Gastroesophageal sphincter (tissue), 4 donors: ENCODE measurements at regions not wholly inside any gene's neighbourhood (a gene's known extent, or its start where the extent isn't known, plus 50 kb on each side); places are given as distances from the start of the nearest gene placed in this dataset.

Source experiments
- ATAC-seq: fragments of 150-250 bp; one replicate; pipeline ENCODE4 v1.9.1; 2016; ENCODE audit warnings: mild to moderate bottlenecking, moderate library complexity
- H3K27ac ChIP-seq, 4 donors: fragments of 200-600 bp; sonication (generic) in 3 of 4; 1 replicate in 3 of 4; 2 replicates in 1 of 4; pipeline ENCODE4 v1.5.1; 2016 to 2019
- H3K27me3 ChIP-seq: fragments of 200-600 bp; sonication (generic); one replicate; pipeline ENCODE4 v1.5.1; 2019
- H3K36me3 ChIP-seq, 2 donors: fragments of 200-600 bp; sonication (generic); one replicate each; pipeline ENCODE4 v1.5.1; 2019; ENCODE audit warnings: control low read depth in 1 of 2
- H3K4me1 ChIP-seq, 3 donors: fragments of 200-600 bp; sonication (generic); 1 replicate in 2 of 3; 2 replicates in 1 of 3; pipeline ENCODE4 v1.5.1; 2016 to 2019; ENCODE audit warnings: control low read depth in 2 of 3
- H3K4me3 ChIP-seq, 2 donors: fragments of 200-600 bp; sonication (generic); one replicate each; pipeline ENCODE4 v1.5.1; 2019; ENCODE audit warnings: mild to moderate bottlenecking in 1 of 2, moderate library complexity in 1 of 2
- H3K9me3 ChIP-seq, 3 donors: fragments of 200-600 bp; sonication (generic); one replicate each; pipeline ENCODE4 v1.5.1; 2017 to 2019; ENCODE audit warnings: control low read depth in 2 of 3
- CTCF ChIP-seq, 4 experiments: fragments of 200-600 bp in 2 of 4; fragments of 450-650 bp in 2 of 4; sonication (generic) in 1 of 4; IDR thresholded peaks; one replicate each; pipeline ENCODE4 v1.5.1; 2017 to 2019; ENCODE audit warnings: antibody characterized with exemption in 4 of 4, mild to moderate bottlenecking in 2 of 4, moderate library complexity in 2 of 4
- EP300 ChIP-seq: sonication (generic); formaldehyde crosslinking; IDR thresholded peaks from one replicate; pipeline ENCODE4 v1.6.1; 2017; ENCODE audit warnings: antibody characterized with exemption, mild to moderate bottlenecking
- POLR2A ChIP-seq, 2 donors: fragments of 450-650 bp; IDR thresholded peaks; one replicate each; pipeline ENCODE4 v1.6.1; 2017; ENCODE audit warnings: antibody characterized with exemption in 2 of 2, mild to moderate bottlenecking in 2 of 2, moderate library complexity in 1 of 2
- POLR2AphosphoS5 ChIP-seq: sonication (generic); formaldehyde crosslinking; IDR thresholded peaks from one replicate; pipeline ENCODE4 v1.6.1; 2017; ENCODE audit warnings: antibody characterized with exemption
- WGBS, 2 donors: methylation state at CpG; one replicate each; pipeline ENCODE4 v1.1.5; 2018; ENCODE audit warnings: low coverage in 1 of 2; 5-methylcytosine and 5-hydroxymethylcytosine counted together

DNA sequence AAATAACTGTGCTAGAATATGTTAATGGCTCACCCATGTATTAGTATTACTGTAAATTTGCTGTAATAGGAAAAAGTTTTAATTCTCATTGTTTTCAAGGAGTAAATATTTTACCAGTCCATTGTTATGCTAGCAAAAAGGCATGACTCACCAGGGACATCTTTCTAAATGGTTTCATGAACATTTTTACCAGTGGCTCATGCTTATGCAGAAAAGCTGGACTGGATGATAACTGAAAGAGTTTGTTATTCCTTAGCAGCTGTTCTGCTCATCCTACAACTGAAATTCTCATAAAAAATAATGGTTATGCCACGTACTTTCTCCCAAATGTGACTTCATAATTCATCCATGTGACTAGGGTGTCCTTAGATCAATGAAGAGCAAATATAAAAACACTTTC is 111.9 kb upstream of the PCDH18 start:
- Histone ChIP-seq H3K4me1 (no peaks in the 10 kb centered on the region), H3K9me3 (no peaks in the 10 kb centered on the region), H3K27ac (no peak overlapping the region), H3K36me3 (no peaks in the 10 kb centered on the region), H3K4me3 (no peak overlapping the region), H3K27me3 (no peaks in the 10 kb centered on the region)
- no peak for TF ChIP-seq POLR2AphosphoS5
- no peak for TF ChIP-seq CTCF (IDR thresholded peaks at IDR 0.05)
- TF ChIP-seq EP300 = no peak
- no peak for TF ChIP-seq POLR2A (IDR thresholded peaks at IDR 0.05)
- WGBS, 2 donors = 33 to 80% methylated on average over 1 of the region's 1 CpG
- no peak for ATAC-seq

DNA sequence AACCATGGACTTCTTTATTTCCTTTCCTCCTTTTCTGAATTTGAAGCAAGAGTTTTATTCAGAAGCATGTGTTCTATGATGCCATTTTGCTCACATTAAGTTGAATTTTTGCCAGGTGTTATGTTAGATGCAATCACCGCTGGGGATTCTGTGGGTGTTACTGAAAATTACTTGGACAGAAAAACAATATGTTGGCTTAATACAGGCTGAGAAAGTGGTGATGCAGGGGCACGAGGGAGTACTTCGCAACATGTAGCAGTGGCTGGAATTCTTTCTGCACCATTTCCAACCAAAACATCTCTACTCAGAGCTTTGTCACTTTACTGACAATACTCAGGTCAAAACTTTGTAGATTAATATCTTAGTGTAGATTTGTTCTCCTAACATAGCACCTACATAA is 109.2 kb upstream of the PCDH18 start:
- Histone ChIP-seq H3K27me3 (no peaks in the 10 kb centered on the region), H3K9me3 (no peaks in the 10 kb centered on the region), H3K4me1 (no peaks in the 10 kb centered on the region), H3K36me3 (no peaks in the 10 kb centered on the region), H3K4me3 (no peak overlapping the region), H3K27ac (no peak overlapping the region)
- WGBS, 2 donors = 55% methylated on average over 3 of the region's 3 CpGs; no CpG with 5 or more reads in 1 of the 2 donors
- TF ChIP-seq POLR2AphosphoS5 = no peak
- TF ChIP-seq CTCF (IDR thresholded peaks at IDR 0.05) = no peak
- TF ChIP-seq EP300 = no peak
- no peak for TF ChIP-seq POLR2A (IDR thresholded peaks at IDR 0.05)
- ATAC-seq = peak; percentile 62

- Histone ChIP-seq H3K4me3 (no peak overlapping the region), H3K27me3 (no peaks in the 10 kb centered on the region), H3K27ac (no peak overlapping the region), H3K4me1 (peaks cover 0 to 5% (median 0%) of the 10 kb centered on the region in 3 donors), H3K36me3 (no peaks in the 10 kb centered on the region), H3K9me3 (no peaks in the 10 kb centered on the region)
- 83 to 90% methylated on average over 1 of the region's 1 CpG for WGBS, 2 donors
- ATAC-seq = no peak
- TF ChIP-seq POLR2AphosphoS5 (no peak), POLR2A (IDR thresholded peaks at IDR 0.05) (no peak), EP300 (no peak), CTCF (IDR thresholded peaks at IDR 0.05) (no peak)
Observed at GRCh38 chr4:137640838-137641158, 108.5 kb upstream of the PCDH18 start.

DNA sequence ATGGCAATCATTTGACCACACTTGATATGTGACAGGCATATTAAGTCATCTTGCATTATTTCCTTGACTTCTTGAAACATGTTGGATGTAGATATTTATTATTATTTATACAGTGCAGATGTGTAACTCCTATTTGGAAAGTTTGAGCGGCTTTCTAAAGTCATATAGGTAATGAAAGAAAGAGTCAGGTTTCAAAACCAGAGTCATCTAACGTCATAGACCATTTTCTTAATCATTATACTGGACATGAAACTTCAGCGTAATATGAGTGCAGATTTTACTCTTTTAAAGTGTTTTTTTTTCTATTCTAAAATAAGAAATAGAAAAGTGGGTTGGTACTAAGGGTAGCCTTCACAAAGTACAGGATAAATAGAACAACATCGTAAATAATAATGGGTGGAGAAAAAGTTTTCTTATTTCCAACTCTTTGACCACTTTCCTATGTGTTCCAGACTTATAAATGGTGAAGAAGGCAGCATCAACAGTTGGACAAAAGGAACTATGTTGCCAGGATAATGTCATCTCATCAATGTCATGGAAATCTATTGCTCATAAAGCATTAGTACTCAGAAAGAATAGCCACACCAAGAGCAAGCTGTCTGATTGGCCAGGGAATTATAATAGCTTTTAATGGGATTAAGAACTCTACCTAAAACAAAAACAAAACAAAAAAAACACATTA is 108.0 kb upstream of the PCDH18 start:
- TF ChIP-seq CTCF (IDR thresholded peaks at IDR 0.05) = no peak
- TF ChIP-seq EP300 = no peak
- TF ChIP-seq POLR2A (IDR thresholded peaks at IDR 0.05) = no peak
- no peak for TF ChIP-seq POLR2AphosphoS5
- Histone ChIP-seq H3K9me3 (no peaks in the 10 kb centered on the region), H3K36me3 (no peaks in the 10 kb centered on the region), H3K27me3 (no peaks in the 10 kb centered on the region), H3K4me3 (no peak overlapping the region), H3K4me1 (peaks cover 0 to 9% (median 0%) of the 10 kb centered on the region in 3 donors), H3K27ac (no peak overlapping the region)
- no peak for ATAC-seq
- WGBS, 2 donors = 92 to 94% methylated on average over 3 to 4 of the region's 4 CpGs

DNA sequence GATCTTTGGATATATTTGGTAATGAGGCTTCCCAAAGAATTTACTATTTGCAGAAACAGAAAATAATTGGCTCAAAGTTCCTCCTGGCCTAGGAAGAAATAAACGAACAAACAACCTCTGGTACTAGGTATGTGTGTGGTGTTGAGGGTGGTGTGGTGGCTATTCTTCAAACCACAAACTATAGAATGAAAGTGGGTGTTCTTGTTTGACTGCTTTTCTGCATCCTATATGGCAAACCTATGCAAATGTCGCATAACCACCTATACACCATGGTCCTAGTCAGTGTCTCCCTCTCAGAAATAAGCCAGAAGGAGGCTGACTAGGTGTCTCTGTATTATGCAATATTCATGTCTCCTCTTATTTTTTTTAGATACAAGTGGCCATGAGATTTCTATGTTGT is 106.6 kb upstream of the PCDH18 start:
- no peaks in the 10 kb centered on the region for H3K36me3 ChIP-seq

More for the DNA sequence above, 106.6 kb upstream of the PCDH18 start:
- ATAC-seq = no peak
- Histone ChIP-seq H3K4me1 (peaks cover 0 to 18% (median 0%) of the 10 kb centered on the region in 3 donors), H3K9me3 (no peaks in the 10 kb centered on the region), H3K27ac (no peak overlapping the region), H3K4me3 (no peak overlapping the region), H3K27me3 (no peaks in the 10 kb centered on the region)
- WGBS, 2 donors = 86 to 100% methylated on average over 1 to 2 of the region's 2 CpGs
- TF ChIP-seq CTCF (IDR thresholded peaks at IDR 0.05) = no peak
- no peak for TF ChIP-seq POLR2A (IDR thresholded peaks at IDR 0.05)
- no peak for TF ChIP-seq POLR2AphosphoS5
- TF ChIP-seq EP300 = no peak
